ENCODE measurements at regions not wholly inside any gene's neighbourhood (a gene's known extent, or its start where the extent isn't known, plus 50 kb on each side); places are given as distances from the start of the nearest gene placed in this dataset.

DNA sequence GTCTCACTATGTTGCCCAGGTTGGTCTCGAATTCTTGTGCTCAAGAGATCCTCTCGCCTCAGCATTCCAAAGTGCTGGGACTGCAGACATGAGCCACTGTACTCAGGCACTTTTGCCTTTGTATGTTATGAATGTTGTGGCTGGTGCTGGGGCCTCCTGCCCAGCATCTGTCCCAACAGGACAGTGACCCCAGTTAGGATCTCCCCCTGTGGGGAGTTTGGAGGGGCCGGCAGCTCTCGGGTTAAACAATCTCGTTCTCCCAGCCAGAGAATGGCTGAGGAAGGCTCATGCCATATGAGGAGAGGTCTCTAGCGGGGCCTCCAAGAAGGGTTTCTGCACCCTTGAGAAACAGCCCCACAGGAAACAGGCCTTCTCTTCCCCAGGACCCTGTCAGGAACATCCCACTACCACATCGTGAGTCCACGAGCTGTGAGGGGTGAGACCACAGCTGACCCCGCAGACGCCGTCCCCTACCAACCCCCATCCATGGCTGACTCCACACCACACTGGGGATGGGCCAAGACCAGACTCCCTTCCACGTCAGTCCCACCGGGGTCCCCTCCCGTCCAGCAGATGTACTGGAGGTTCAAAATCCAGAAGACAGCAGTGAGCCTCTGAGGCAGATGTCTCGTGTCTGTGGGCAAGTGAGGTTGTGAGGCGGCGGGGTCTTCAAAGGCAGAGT lies 54.1 kb downstream of the SHANK2 start:
- TF ChIP-seq TOE1 (IDR thresholded peaks at IDR 0.05; ENCODE audit: borderline replicate concordance) (no peak), TOE1 (CRISPR knock-in tag; IDR thresholded peaks at IDR 0.05; ENCODE audit: borderline replicate concordance, low read depth) (no peak), GABPA (tag; conservative IDR thresholded peaks at IDR 0.05; ENCODE audit: low read depth) (no peak), ZFPM2 (CRISPR knock-in tag; IDR thresholded peaks at IDR 0.05) (no peak), EP300 (IDR thresholded peaks at IDR 0.05; ENCODE audit: low read length) (no peak), POLR2A (conservative IDR thresholded peaks at IDR 0.05) (no peak), RBM15 (IDR thresholded peaks at IDR 0.05; ENCODE audit: insufficient read depth, low read length) (no peak), CHD1 (IDR thresholded peaks at IDR 0.05; ENCODE audit: low read length) (no peak), NR4A1 (CRISPR knock-in tag; IDR thresholded peaks at IDR 0.05) (no peak), NR4A1 (tag; IDR thresholded peaks at IDR 0.05) (no peak), NR1H2 (CRISPR knock-in tag; IDR thresholded peaks at IDR 0.05) (no peak)
- TF ChIP-seq, protein P1, sequence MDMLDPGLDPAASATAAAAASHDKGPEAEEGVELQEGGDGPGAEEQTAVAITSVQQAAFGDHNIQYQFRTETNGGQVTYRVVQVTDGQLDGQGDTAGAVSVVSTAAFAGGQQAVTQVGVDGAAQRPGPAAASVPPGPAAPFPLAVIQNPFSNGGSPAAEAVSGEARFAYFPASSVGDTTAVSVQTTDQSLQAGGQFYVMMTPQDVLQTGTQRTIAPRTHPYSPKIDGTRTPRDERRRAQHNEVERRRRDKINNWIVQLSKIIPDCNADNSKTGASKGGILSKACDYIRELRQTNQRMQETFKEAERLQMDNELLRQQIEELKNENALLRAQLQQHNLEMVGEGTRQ (CRISPR knock-in tag; IDR thresholded peaks at IDR 0.05), result no peak
